Parathyroid adenoma (tissue), 2 donors: ENCODE measurements at regions not wholly inside any gene's neighbourhood (a gene's known extent, or its start where the extent isn't known, plus 50 kb on each side); places are given as distances from the start of the nearest gene placed in this dataset.

Source experiments
- H2AFZ ChIP-seq: fragments of 300-600 bp; sonication (generic); one replicate; pipeline ENCODE4 v1.7.0; 2017; ENCODE audit warnings: antibody characterized with exemption, mild to moderate bottlenecking
- H3K27ac ChIP-seq: fragments of 300-600 bp; sonication (generic); one replicate; pipeline ENCODE4 v1.7.0; 2017
- H3K27me3 ChIP-seq: fragments of 300-600 bp; sonication (generic); one replicate; pipeline ENCODE4 v1.7.0; 2017; ENCODE audit warnings: low read length; ENCODE audit not compliant: control insufficient read depth, insufficient read depth
- H3K36me3 ChIP-seq: fragments of 300-600 bp; sonication (generic); one replicate; pipeline ENCODE4 v1.7.0; 2017; ENCODE audit warnings: low read length; ENCODE audit not compliant: control insufficient read depth, insufficient read depth
- H3K4me1 ChIP-seq: fragments of 300-600 bp; sonication (generic); one replicate; pipeline ENCODE4 v1.7.0; 2017; ENCODE audit warnings: control low read depth
- H3K4me2 ChIP-seq: fragments of 300-600 bp; sonication (generic); one replicate; pipeline ENCODE4 v1.7.0; 2017; ENCODE audit warnings: low read length
- H3K4me3 ChIP-seq: fragments of 300-600 bp; sonication (generic); one replicate; pipeline ENCODE4 v1.7.0; 2017; ENCODE audit warnings: low read depth, low read length
- H3K79me2 ChIP-seq: fragments of 300-600 bp; sonication (generic); one replicate; pipeline ENCODE4 v1.7.0; 2017; ENCODE audit warnings: control low read depth
- H3K9ac ChIP-seq: fragments of 300-600 bp; sonication (generic); one replicate; pipeline ENCODE4 v1.7.0; 2017; ENCODE audit warnings: mild to moderate bottlenecking
- H3K9me3 ChIP-seq: fragments of 300-600 bp; sonication (generic); one replicate; pipeline ENCODE4 v1.7.0; 2017; ENCODE audit warnings: low read length; ENCODE audit not compliant: control insufficient read depth
- CTCF ChIP-seq: fragments of 300-600 bp; sonication (generic); IDR thresholded peaks from one replicate; pipeline ENCODE4 v1.7.0; 2017; ENCODE audit warnings: antibody characterized with exemption, mild to moderate bottlenecking
- donor health status: primary hyperparathyroidism.

- Histone ChIP-seq H3K4me2 (no peak overlapping the region), H3K4me3 (no peak overlapping the region), H3K9ac (no peak overlapping the region), H3K27me3 (no peaks in the 10 kb centered on the region), H2AFZ (no peak overlapping the region), H3K79me2 (no peaks in the 10 kb centered on the region), H3K4me1 (no peaks in the 10 kb centered on the region), H3K9me3 (no peaks in the 10 kb centered on the region), H3K36me3 (no peaks in the 10 kb centered on the region), H3K27ac (no peak overlapping the region)
- no peak for TF ChIP-seq CTCF
Observed at GRCh38 chr4:58935332-58935731, 1825.1 kb upstream of the IGFBP7 start.

- Histone ChIP-seq H3K27me3 (no peaks in the 10 kb centered on the region), H3K36me3 (no peaks in the 10 kb centered on the region), H3K4me1 (no peaks in the 10 kb centered on the region), H3K79me2 (no peaks in the 10 kb centered on the region), H3K4me3 (no peak overlapping the region), H3K9me3 (no peaks in the 10 kb centered on the region), H3K27ac (no peak overlapping the region), H3K9ac (no peak overlapping the region), H2AFZ (no peak overlapping the region), H3K4me2 (no peak overlapping the region)
- TF ChIP-seq CTCF = no peak
Observed at GRCh38 chr4:58936436-58936835, 1826.3 kb upstream of the IGFBP7 start.

- Histone ChIP-seq H3K79me2 (no peaks in the 10 kb centered on the region), H3K9ac (no peak overlapping the region), H3K27ac (no peak overlapping the region), H3K4me2 (no peak overlapping the region), H3K36me3 (no peaks in the 10 kb centered on the region), H2AFZ (no peak overlapping the region), H3K27me3 (no peaks in the 10 kb centered on the region), H3K9me3 (no peaks in the 10 kb centered on the region), H3K4me3 (no peak overlapping the region), H3K4me1 (no peaks in the 10 kb centered on the region)
- no peak for TF ChIP-seq CTCF
Observed at GRCh38 chr4:58940167-58940566, 1830.0 kb upstream of the IGFBP7 start.

- Histone ChIP-seq H3K9me3 (no peaks in the 10 kb centered on the region), H3K9ac (no peak overlapping the region)
Observed at GRCh38 chr4:58941286-58941685, 1831.1 kb upstream of the IGFBP7 start.

More at GRCh38 chr4:58941286-58941685, 1831.1 kb upstream of the IGFBP7 start:
- Histone ChIP-seq H3K27ac (no peak overlapping the region), H3K4me3 (no peak overlapping the region), H3K27me3 (no peaks in the 10 kb centered on the region), H3K4me2 (no peak overlapping the region), H3K79me2 (no peaks in the 10 kb centered on the region), H3K36me3 (no peaks in the 10 kb centered on the region), H3K4me1 (no peaks in the 10 kb centered on the region), H2AFZ (no peak overlapping the region)
- no peak for TF ChIP-seq CTCF
